Tibial nerve (tissue), 4 donors: ENCODE measurements at regions not wholly inside any gene's neighbourhood (a gene's known extent, or its start where the extent isn't known, plus 50 kb on each side); places are given as distances from the start of the nearest gene placed in this dataset.
"Not testable (repeated sequence)": the region's sequence is repeated elsewhere in the genome, so short reads cannot be mapped to it uniquely, and the experiment has no call there.

Experiments
- DNase-seq, 2 donors: peaks; one replicate each; pipeline ENCODE4 v3.0.0-alpha.2; 2019; ENCODE audit warnings: low spot score in 2 of 2
- H3K27ac ChIP-seq, 4 donors: fragments of 200-600 bp; sonication (generic) in 3 of 4; one replicate each; pipeline ENCODE4 v1.5.1; 2017 to 2019; ENCODE audit warnings: mild to moderate bottlenecking in 1 of 4
- H3K27me3 ChIP-seq, 2 donors: fragments of 200-600 bp; sonication (generic) in 1 of 2; one replicate each; pipeline versions ENCODE4 v1.5.1 to v1.6.0; 2017 to 2019
- H3K36me3 ChIP-seq, 3 donors: fragments of 200-600 bp; sonication (generic); one replicate each; pipeline ENCODE4 v1.5.1; 2018 to 2019
- H3K4me1 ChIP-seq, 4 donors: fragments of 200-600 bp; sonication (generic) in 3 of 4; one replicate each; pipeline ENCODE4 v1.5.1; 2017 to 2019
- H3K4me3 ChIP-seq, 4 donors: fragments of 200-600 bp; sonication (generic) in 3 of 4; one replicate each; pipeline ENCODE4 v1.5.1; 2017 to 2019; ENCODE audit warnings: mild to moderate bottlenecking in 1 of 4, moderate library complexity in 1 of 4
- H3K9me3 ChIP-seq, 4 donors: fragments of 200-600 bp; sonication (generic) in 3 of 4; one replicate each; pipeline ENCODE4 v1.5.1; 2017 to 2019
- EP300 ChIP-seq, 2 donors: sonication (generic); formaldehyde crosslinking; IDR thresholded peaks; one replicate each; pipeline ENCODE4 v1.6.1; 2017; ENCODE audit warnings: antibody characterized with exemption in 2 of 2, mild to moderate bottlenecking in 1 of 2
- POLR2A ChIP-seq, 2 donors: fragments of 450-650 bp; IDR thresholded peaks; one replicate each; pipeline ENCODE4 v1.6.1; 2017; ENCODE audit warnings: antibody characterized with exemption in 2 of 2, mild to moderate bottlenecking in 2 of 2, moderate library complexity in 2 of 2
- WGBS, 2 donors: methylation state at CpG; one replicate each; pipeline ENCODE4 v1.1.5; 2018; 5-methylcytosine and 5-hydroxymethylcytosine counted together
- TF ChIP-seq, protein P1 (sequence below), 5 experiments: fragments of 200-600 bp in 3 of 5; fragments of 450-650 bp in 2 of 5; sonication (generic) in 3 of 5; IDR thresholded peaks; one replicate each; pipeline ENCODE4 v1.5.1; 2016 to 2019; ENCODE audit warnings: antibody characterized with exemption in 5 of 5, mild to moderate bottlenecking in 3 of 5, moderate library complexity in 2 of 5

DNA sequence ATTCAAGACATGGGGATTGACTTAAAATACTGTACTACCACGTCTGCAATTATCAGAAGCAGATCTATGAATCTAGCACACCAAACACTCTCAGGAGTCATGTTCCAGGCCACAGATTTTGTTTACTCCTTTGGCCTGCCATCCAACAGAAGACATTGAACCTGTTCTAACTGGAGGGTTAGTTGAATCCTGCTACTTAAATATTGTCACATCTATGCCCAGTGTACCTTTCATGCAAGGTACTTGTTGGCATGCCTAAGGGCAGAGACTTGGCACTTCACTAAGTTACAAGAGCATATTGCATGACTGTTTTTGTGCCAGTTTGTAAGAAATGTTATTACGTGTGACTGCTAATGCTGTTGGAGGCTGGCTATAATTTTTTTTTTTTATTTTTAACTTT, 126.9 kb upstream of the BCOR start:
- Histone ChIP-seq H3K36me3 (no peaks in the 10 kb centered on the region), H3K27ac (no peak overlapping the region), H3K9me3 (peaks cover 0 to 12% (median 0%) of the 10 kb centered on the region in 4 donors), H3K4me3 (no peak overlapping the region), H3K4me1 (no peaks in the 10 kb centered on the region), H3K27me3 (no peaks in the 10 kb centered on the region)
- no peak for DNase-seq
- TF ChIP-seq POLR2A (IDR thresholded peaks at IDR 0.05) (no peak), EP300 (IDR thresholded peaks at IDR 0.05) (no peak)
- TF ChIP-seq, protein P1, sequence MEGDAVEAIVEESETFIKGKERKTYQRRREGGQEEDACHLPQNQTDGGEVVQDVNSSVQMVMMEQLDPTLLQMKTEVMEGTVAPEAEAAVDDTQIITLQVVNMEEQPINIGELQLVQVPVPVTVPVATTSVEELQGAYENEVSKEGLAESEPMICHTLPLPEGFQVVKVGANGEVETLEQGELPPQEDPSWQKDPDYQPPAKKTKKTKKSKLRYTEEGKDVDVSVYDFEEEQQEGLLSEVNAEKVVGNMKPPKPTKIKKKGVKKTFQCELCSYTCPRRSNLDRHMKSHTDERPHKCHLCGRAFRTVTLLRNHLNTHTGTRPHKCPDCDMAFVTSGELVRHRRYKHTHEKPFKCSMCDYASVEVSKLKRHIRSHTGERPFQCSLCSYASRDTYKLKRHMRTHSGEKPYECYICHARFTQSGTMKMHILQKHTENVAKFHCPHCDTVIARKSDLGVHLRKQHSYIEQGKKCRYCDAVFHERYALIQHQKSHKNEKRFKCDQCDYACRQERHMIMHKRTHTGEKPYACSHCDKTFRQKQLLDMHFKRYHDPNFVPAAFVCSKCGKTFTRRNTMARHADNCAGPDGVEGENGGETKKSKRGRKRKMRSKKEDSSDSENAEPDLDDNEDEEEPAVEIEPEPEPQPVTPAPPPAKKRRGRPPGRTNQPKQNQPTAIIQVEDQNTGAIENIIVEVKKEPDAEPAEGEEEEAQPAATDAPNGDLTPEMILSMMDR (IDR thresholded peaks at IDR 0.05): no peak
- 66 to 83% methylated on average over 2 of the region's 2 CpGs for WGBS, 2 donors

DNA sequence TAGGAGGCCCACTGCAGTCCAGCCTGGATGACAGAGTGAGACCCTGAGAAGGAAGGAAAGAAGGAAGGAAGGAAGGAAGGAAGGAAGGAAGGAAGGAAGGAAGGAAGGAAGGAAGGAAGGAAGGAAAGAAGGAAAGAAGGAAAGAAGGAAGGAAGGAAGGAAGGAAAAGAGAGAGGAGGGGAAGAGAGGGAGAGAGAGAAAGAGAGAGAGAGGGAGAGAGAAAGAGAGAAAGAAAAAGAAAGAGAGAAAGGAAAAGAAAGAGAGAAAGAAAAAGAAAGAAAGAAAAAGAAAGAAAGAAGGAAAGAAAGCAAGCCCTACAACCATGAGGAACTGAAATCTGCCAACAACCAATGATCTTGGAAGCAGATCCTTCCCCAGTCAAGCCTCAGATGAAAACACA, 124.9 kb upstream of the BCOR start:
- DNase-seq, H3K36me3 ChIP-seq, H3K27ac ChIP-seq, H3K27me3 ChIP-seq, H3K4me3 ChIP-seq, H3K4me1 ChIP-seq: not testable (repeated sequence)
- H3K9me3 ChIP-seq: peaks cover 0 to 12% (median 0%) of the 10 kb centered on the region in 4 donors

DNA sequence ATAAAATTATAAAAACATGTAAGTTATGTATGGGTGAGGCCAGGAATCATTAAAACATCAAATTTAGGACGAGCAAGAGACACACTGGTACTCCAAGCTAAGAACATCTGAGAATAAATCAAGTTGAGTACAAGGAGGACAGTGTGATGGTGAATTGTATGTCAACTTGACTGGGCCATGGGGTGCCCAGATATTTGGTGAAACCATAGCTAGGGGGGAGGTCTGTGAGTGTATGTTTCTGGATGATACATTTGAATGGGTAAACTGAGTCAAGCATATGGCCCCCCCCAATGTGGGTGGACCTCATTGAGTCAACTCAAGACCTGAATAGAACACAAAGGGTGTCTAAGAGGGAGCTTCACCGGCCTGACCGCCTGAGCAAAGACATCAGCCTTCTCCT, 115.3 kb upstream of the BCOR start:
- TF ChIP-seq, protein P1 (IDR thresholded peaks at IDR 0.05): no peak
- TF ChIP-seq POLR2A (IDR thresholded peaks at IDR 0.05) (no peak), EP300 (IDR thresholded peaks at IDR 0.05) (no peak)
- H3K4me3 ChIP-seq: no peak overlapping the region
- H3K4me1 ChIP-seq: no peaks in the 10 kb centered on the region
- 86 to 96% methylated on average over 3 of the region's 3 CpGs for WGBS, 2 donors
- H3K36me3 ChIP-seq: no peaks in the 10 kb centered on the region
- no peak for DNase-seq
- no peaks in the 10 kb centered on the region for H3K9me3 ChIP-seq
- H3K27ac ChIP-seq: no peak overlapping the region
- H3K27me3 ChIP-seq: no peaks in the 10 kb centered on the region

DNA sequence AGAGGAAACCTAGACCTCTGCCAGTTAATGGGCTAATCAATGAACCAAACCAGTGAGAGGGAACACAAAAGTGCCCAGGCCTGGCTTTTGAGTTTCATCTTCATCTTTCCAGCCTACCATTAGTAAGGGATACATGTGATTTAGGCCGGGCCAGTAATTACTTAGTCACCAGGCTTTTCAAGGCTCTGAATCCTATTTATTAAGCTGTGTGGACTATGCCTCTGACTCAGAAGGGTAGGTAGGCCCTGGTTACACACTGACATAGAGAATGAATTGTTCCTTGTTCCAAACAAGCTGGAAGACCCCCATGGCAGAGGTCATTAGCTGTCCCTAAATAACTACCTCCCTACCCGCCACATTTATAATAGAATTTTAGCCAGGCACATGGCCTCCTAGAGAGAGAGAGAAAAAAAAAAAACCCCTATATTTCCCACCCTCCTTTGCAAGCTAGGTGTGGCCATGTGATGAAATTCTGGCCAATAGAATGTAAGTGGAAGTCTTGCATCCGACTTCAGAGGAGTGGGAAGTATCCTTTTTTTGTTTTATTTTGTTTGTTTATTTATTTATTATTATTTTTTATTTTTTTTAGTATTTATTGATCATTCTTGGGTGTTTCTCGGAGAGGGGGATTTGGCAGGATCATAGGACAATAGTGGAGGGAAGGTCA, 112.3 kb upstream of the BCOR start:
- H3K9me3 ChIP-seq: no peaks in the 10 kb centered on the region
- H3K4me3 ChIP-seq: no peak overlapping the region
- DNase-seq: no peak
- TF ChIP-seq POLR2A (IDR thresholded peaks at IDR 0.05): no peak
- TF ChIP-seq, protein P1 (IDR thresholded peaks at IDR 0.05): no peak
- no peak for TF ChIP-seq EP300 (IDR thresholded peaks at IDR 0.05)
- H3K4me1 ChIP-seq: no peaks in the 10 kb centered on the region
- H3K27ac ChIP-seq: no peak overlapping the region
- no peaks in the 10 kb centered on the region for H3K27me3 ChIP-seq
- H3K36me3 ChIP-seq: no peaks in the 10 kb centered on the region
- 76 to 84% methylated on average over 4 of the region's 4 CpGs for WGBS, 2 donors

DNA sequence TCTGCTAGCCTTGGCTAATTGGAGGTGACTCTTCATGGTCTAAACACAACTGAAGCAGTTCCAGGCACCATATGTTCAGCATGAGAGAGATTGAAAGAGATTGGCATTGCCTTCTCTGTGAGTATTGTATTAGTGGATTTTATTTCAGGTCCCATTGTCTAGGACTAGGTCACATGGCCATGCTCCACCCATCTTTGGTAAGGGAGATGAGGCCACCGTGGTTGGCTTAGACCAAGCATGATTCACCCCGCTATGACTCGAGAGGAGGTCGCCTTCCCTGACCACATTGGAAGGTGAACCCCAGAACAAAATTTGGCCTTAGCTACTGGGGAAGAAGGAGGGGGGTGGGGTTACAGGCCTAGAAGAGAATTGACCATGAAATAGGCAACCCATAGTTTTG, 109.9 kb upstream of the BCOR start:
- Histone ChIP-seq H3K36me3 (no peaks in the 10 kb centered on the region), H3K4me1 (no peaks in the 10 kb centered on the region), H3K9me3 (no peaks in the 10 kb centered on the region), H3K27ac (no peak overlapping the region), H3K27me3 (no peaks in the 10 kb centered on the region), H3K4me3 (no peak overlapping the region)
- DNase-seq: no peak
- TF ChIP-seq EP300 (IDR thresholded peaks at IDR 0.05) (no peak), POLR2A (IDR thresholded peaks at IDR 0.05) (no peak)
- TF ChIP-seq, protein P1 (IDR thresholded peaks at IDR 0.05): no peak
- 72 to 85% methylated on average over 4 of the region's 4 CpGs for WGBS, 2 donors

DNA sequence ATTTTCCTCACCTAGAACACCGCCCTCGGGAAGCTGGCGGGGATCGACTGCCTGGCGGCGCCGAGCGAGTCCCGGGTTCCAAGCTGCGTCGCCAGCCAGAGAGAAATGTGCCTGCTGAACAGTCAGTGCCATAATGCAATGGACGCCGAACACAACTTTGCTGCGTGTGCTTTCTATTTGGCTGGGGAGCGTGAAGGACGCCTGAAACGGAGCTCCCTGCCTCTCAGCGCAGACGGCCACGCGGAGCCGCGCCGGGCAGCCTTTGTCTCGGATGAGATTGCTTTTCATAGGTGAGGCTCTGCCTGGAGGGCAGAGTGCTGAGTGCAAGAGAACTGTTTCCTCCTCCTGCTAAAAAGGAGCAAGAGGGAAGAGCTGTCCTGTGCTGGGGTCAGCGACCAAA, 107.7 kb upstream of the BCOR start:
- no peak for DNase-seq
- Histone ChIP-seq H3K4me1 (no peaks in the 10 kb centered on the region), H3K36me3 (no peaks in the 10 kb centered on the region), H3K27me3 (no peaks in the 10 kb centered on the region), H3K9me3 (no peaks in the 10 kb centered on the region), H3K4me3 (no peak overlapping the region), H3K27ac (no peak overlapping the region)
- WGBS, 2 donors: 67 to 74% methylated on average over 23 to 26 of the region's 26 CpGs
- TF ChIP-seq, protein P1 (IDR thresholded peaks at IDR 0.05): no peak
- no peak for TF ChIP-seq POLR2A (IDR thresholded peaks at IDR 0.05)
- TF ChIP-seq EP300 (IDR thresholded peaks at IDR 0.05): no peak
